ENCODE measurements at regions not wholly inside any gene's neighbourhood (a gene's known extent, or its start where the extent isn't known, plus 50 kb on each side); places are given as distances from the start of the nearest gene placed in this dataset.

DNA sequence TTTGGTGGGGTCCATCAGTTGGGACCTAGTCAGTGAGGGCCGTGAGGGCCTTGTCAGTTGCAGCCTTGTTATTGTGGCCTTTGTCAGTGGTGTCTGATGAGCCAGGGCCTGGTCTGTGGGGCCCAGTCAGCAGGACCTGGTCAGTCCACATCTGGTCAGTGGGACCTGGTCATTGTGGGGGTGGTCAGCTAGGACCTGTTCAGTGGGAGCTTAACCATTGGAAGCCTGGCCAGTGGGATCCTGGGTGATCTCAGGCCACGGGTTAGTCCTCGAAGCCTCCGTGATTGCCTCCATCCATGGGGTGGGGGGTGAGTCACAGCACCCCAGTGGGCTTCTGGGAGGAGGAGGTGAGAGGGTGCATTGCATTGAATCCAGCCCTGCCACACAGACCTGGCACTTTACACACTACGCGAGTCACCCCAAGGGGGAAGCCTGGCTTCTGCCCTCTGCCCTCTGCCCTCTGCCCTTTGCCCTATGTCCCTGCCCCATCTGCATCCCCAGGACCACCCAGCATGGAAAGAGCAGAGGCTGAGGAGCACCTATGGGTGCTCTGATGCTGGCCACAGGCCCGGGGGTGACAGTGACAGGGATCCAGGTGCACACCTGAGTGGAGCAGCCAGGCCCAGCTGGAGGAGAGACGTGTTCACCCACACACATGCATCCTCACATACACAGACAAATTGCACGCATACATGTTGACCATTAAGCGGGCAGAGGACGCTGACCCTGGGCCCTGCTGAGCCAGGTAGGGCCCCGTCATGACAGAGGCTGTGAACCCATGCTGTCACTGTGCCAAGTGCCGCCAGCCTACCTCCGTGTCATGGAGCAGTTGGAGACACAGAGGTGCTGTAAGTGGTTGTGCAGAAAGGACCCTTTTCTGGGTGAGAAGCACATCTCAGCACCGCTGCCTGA, 59.8 kb upstream of the TPM4 start:
- no peaks in the 10 kb centered on the region for H3K27me3 Mint-ChIP-seq
- H3K9me3 Mint-ChIP-seq = no peaks in the 10 kb centered on the region
- no peak for DNase-seq
- H3K27ac Mint-ChIP-seq = no peak overlapping the region
- no peak overlapping the region for H3K4me3 Mint-ChIP-seq
- CTCF ChIA-PET = no interaction called here
- no peaks in the 10 kb centered on the region for H3K36me3 Mint-ChIP-seq (ENCODE audit: low read depth)
- POLR2A ChIA-PET = no interaction called here
- H3K4me1 Mint-ChIP-seq = no peaks in the 10 kb centered on the region

DNA sequence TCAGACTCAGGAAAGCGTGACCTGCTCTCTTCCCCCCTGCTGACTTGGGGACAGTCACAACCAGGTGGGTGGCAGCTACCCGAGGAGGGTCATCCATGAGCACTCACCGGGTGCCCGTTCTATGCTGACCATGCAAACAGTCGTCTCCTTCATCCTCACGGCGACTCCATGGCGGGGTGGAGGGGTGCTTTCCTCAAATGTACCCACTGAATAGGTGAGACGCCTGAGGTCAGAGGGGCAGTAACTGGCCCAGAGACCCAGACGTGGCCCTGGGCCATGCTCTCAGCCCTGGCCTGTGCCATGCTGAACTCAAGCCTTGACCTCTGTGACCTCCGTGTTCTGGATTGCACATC, 59.2 kb upstream of the TPM4 start:
- H3K4me3 Mint-ChIP-seq = no peak overlapping the region
- POLR2A ChIA-PET = no interaction called here
- no peak overlapping the region for H3K27ac Mint-ChIP-seq
- no peaks in the 10 kb centered on the region for H3K4me1 Mint-ChIP-seq
- no peaks in the 10 kb centered on the region for H3K36me3 Mint-ChIP-seq (ENCODE audit: low read depth)
- H3K27me3 Mint-ChIP-seq = no peaks in the 10 kb centered on the region
- CTCF ChIA-PET = no interaction called here
- DNase-seq = no peak
- no peaks in the 10 kb centered on the region for H3K9me3 Mint-ChIP-seq

DNA sequence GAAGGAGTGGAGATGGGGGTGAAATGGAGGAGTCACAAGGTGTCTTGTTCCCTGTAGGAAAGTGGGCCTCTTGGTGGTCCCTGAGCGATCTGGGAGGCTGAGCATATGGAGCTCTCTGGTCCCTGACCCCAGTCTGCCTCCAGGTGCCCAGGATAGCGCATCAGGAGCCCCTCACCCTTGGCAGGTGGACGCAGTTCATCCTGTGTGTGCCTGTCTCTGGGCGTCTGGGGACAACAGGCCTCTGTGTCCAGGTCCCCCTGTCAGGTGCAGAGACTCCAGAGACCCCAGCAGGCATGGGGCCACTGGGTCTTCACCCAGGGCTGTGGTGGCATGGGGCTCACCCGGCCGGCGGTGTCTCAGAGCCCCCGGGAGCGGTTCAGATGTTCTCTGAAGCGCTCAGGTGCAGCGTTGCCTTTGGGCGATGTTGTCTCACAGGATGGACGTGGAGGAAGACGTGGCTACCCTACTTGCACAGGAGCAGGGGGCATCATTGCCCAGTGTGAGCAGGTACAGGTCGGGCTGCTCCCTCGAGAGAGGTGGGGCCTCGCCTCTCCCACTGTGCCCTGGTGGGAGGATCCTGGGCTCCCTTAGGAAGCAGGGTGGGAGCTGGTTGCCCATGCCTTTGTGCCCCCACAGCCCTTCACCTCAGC, 58.1 kb upstream of the TPM4 start:
- no peak overlapping the region for H3K27ac Mint-ChIP-seq
- H3K27me3 Mint-ChIP-seq = no peaks in the 10 kb centered on the region
- H3K4me3 Mint-ChIP-seq = no peak overlapping the region
- H3K9me3 Mint-ChIP-seq = no peaks in the 10 kb centered on the region
- H3K4me1 Mint-ChIP-seq = no peaks in the 10 kb centered on the region
- no peak for DNase-seq
- POLR2A ChIA-PET = no interaction called here
- CTCF ChIA-PET = interaction anchor here (0.6 kb wide), 1 partner anchor 156 kb away, joined by 4 read pairs; no protein-coding TSS in a partner anchor
- H3K36me3 Mint-ChIP-seq (ENCODE audit: low read depth) = no peaks in the 10 kb centered on the region

DNA sequence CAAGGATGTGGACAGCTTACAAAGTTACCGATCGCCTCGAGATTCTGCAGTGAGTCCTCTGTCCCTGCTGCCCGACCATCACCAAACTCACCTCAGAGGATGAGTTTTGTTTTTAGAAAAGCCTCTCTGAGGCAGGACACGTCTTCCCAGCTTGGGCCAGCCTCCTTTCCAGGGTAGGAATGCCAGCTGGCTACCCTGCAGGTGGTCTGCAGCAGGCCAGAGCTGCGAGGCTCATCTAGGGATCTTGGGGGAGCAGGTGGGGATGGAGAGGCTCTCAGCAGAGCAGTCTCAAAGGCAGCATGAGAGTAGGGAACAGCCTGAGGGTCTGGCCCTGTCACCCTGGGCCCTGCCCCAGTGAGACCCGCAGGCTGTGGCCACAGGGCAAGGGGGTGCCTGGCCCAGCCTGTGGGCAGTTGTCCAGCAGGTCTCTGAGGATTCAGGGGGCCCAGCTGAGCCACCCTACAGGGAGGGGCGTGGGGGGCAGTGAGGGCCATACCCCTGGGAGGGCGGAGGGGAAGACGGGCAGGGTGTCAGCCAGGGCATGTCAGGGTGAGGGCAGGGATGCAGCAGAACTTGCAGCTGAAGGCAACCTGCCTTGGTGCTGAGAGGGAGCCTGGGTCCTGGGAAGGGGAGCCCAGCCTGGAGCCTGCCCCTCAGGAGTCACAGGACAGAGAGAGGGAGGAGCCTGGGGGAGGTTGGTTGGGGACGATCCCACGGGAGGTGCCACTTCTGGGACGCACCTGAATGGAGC, 57.3 kb upstream of the TPM4 start:
- Mint-ChIP-seq H3K4me1 (no peaks in the 10 kb centered on the region), H3K36me3 (ENCODE audit: low read depth) (no peaks in the 10 kb centered on the region), H3K9me3 (no peaks in the 10 kb centered on the region), H3K4me3 (no peak overlapping the region), H3K27me3 (no peaks in the 10 kb centered on the region), H3K27ac (no peak overlapping the region)
- ChIA-PET CTCF (interaction anchor here (0.8 kb wide), 1 partner anchor 23 kb away, joined by 3 read pairs; no protein-coding TSS in a partner anchor), POLR2A (no interaction called here)
- no peak for DNase-seq

DNA sequence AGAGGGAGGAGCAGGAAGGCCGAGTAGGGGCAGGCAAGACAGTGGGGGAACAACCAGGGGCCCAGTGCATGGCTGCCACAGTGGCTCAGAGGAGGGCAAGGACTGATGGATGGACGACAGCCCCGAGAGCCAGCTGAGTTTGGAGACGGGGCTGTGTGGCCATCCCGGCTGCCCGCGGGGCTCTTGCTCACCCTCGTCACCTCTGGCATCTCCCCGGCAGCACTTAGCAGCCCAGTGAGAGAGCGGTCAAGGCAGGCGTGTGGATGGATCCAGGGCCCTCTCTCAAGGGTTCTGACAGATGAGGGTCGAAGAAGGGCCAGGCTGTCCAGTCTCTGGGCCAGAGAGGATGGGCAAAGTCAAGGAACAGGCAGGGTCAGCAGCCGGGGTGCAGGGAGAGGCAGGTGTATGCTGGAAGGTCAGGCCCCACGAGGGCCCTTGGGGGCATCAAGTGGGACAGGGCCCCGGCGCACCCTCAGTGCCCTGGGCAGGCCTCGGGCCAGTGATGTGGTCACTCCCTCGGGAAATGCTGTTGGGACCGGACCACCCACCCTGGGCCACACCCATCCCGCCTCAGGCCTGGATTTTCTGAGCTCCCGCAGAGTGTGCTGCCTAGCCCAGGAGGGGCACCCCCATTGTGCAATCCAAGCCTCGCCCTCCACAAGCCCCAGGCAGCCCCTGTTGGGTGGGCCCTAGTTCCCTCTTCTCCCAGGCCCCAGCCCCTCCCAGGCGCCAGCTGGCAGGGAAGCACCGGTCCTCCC, 56.4 kb upstream of the TPM4 start:
- H3K4me3 Mint-ChIP-seq = no peak overlapping the region
- H3K4me1 Mint-ChIP-seq = no peaks in the 10 kb centered on the region
- DNase-seq = no peak
- no peaks in the 10 kb centered on the region for H3K9me3 Mint-ChIP-seq
- POLR2A ChIA-PET = no interaction called here
- H3K27me3 Mint-ChIP-seq = no peaks in the 10 kb centered on the region
- no peak overlapping the region for H3K27ac Mint-ChIP-seq
- no peaks in the 10 kb centered on the region for H3K36me3 Mint-ChIP-seq (ENCODE audit: low read depth)
- CTCF ChIA-PET = interaction anchor here (0.8 kb wide), 1 partner anchor 22 kb away, joined by 3 read pairs; no protein-coding TSS in a partner anchor

DNA sequence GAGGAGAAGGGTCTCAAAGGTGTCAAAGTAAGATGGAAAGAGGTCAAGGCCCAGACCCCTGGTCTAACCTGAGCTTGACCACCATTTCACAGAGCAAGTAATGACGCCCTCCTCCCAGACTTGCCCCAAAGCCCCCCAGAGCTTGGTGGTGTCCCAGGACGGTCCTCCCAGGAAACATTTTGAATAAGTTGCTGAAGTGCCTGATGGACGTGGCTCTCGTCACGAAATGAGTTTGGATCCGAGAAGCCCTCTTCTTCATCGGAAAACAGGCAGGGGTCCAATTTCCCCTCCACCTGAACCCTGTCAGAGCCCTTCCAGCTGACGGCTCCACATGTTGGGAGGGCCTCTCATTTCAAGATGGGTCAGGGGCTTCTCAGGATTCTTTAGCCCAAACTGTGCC, 54.5 kb upstream of the TPM4 start:
- Mint-ChIP-seq H3K4me3 (no peak overlapping the region), H3K9me3 (no peaks in the 10 kb centered on the region), H3K36me3 (ENCODE audit: low read depth) (no peaks in the 10 kb centered on the region), H3K27ac (no peak overlapping the region), H3K4me1 (no peaks in the 10 kb centered on the region), H3K27me3 (no peaks in the 10 kb centered on the region)
- ChIA-PET POLR2A (no interaction called here), CTCF (interaction anchor here (0.6 kb wide), 2 partner anchors 39 to 160 kb away, joined by 3 to 4 read pairs; no protein-coding TSS in a partner anchor)
- no peak for DNase-seq

DNA sequence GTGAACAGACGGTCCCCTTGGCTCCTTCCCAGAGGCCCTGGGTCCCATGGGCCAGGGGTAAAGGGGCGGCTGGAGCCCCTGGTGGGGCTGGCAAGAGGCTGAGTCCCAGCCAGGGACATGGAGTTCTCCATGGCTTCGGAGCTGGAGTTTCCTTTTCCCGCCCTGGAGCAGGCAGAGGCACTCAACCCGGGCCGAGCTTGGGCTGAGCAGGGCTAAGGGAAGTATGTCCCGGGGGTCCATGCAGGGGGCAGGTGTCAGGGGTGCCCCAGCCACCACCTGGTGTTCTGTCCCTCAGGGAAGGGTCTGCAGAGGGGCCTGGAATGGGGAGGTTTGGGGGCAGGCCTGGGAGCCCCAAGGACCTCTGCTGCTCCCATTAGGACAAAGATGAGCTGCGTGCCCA, 54.0 kb upstream of the TPM4 start:
- ChIA-PET CTCF (no interaction called here), POLR2A (no interaction called here)
- Mint-ChIP-seq H3K9me3 (no peaks in the 10 kb centered on the region), H3K4me3 (no peak overlapping the region), H3K36me3 (ENCODE audit: low read depth) (no peaks in the 10 kb centered on the region), H3K27ac (no peak overlapping the region), H3K27me3 (no peaks in the 10 kb centered on the region), H3K4me1 (no peaks in the 10 kb centered on the region)
- DNase-seq = no peak

DNA sequence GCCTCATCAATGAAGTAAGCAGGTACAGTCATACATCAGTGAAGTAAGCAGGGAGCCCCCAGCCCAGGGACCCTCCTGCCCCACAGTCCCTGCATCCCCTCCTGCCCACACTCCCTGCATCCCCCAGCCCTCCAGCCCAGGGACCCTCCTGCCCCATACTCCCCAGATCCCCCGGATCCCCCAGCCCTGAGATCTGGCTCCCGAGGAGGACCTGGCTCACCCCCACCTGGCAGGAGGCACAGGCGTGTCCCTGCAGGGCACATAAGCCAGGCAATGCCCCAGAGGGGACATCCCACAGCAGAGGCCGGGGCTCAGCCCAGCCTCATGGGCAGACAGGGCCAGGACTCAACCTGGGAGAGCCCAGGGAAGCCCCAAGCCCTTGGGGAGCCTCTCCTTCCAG, 53.6 kb upstream of the TPM4 start:
- DNase-seq = no peak
- CTCF ChIA-PET = no interaction called here
- H3K36me3 Mint-ChIP-seq (ENCODE audit: low read depth) = no peaks in the 10 kb centered on the region
- H3K4me1 Mint-ChIP-seq = no peaks in the 10 kb centered on the region
- H3K9me3 Mint-ChIP-seq = no peaks in the 10 kb centered on the region
- H3K4me3 Mint-ChIP-seq = no peak overlapping the region
- H3K27ac Mint-ChIP-seq = no peak overlapping the region
- POLR2A ChIA-PET = no interaction called here
- no peaks in the 10 kb centered on the region for H3K27me3 Mint-ChIP-seq

DNA sequence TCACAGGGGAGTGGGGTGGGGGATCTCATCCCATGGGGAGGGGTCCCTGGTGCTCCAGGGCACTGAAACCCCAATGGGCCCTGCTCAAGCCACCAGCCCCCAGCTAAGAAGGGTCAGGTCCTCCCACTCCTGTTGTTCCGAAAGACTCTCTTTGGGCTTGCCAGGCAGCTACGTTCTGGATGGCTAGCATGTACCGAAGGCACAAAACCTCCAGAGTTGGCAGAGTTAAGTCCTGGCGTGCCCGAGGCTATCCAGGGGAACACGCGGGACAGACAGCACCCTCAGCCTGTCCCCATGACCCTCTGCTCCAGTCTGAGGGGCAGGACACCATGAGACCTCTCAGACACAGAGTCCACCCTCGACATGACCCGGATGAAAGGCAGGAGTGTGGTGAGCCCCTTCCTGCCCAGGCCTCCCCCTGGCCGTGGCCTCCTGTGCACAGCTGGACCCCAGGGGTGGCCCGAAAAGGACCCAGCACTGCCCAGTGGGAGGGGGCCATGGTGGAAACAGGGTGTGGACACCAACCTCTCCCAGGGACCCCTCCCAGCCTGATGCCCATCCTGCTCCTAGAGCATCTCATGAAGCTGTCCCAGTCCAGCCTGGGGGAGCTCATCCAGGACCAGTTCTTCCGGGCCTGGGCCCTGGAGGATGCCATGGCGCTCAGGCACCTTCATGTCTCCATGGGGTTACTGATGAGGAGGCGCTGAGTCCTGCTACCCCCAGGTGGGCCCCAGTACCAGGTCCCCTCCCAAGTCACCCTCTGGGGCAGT, 53.0 kb upstream of the TPM4 start:
- Mint-ChIP-seq H3K27me3 (no peaks in the 10 kb centered on the region), H3K36me3 (ENCODE audit: low read depth) (no peaks in the 10 kb centered on the region), H3K27ac (no peak overlapping the region), H3K9me3 (no peaks in the 10 kb centered on the region), H3K4me1 (no peaks in the 10 kb centered on the region), H3K4me3 (no peak overlapping the region)
- ChIA-PET CTCF (no interaction called here), POLR2A (no interaction called here)
- no peak for DNase-seq

DNA sequence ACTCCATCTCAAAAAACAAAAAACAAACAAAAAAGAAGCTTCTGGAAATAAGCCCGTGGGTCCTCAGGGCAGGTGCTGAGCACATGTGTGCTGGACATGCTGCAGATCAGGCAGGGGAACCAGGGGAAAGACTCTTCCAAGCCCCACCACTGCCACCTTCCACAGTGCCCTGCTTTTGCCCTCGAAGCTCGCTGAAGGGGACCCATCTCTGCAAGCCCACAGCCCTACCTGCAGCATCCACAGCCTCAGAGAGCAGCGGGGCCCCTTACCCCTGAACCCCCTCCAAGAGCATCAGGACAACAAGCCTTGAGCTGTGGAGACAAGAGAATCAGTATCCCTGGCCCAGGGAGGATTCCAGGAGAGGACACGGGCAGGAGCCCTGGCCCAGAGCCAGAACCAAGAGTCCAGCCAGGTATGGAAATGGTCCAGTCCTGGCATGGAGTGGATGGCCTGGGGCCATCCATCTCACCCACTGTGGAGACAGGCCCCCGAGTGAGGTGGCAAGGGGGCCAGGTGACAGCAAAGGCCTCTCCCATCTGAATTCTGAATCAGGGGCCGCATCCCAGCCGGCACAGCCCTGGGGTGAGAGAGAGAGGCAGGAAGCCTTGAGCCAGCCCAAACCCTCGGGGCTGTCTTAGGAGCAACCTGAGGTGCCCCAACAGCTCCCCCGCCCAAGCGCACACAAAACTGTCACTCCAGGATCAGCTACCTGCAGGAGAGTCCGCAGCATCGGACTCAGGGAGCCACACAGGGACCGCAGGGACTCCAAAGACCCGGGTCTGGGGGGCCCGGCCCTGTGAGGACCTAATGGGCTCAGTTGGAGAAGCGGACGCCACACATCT, 51.8 kb upstream of the TPM4 start:
- CTCF ChIA-PET = interaction anchor here (1.2 kb wide), 1 partner anchor 23 kb away, joined by 3 read pairs; no protein-coding TSS in a partner anchor
- Mint-ChIP-seq H3K4me3 (no peak overlapping the region), H3K4me1 (no peaks in the 10 kb centered on the region), H3K27me3 (no peaks in the 10 kb centered on the region), H3K36me3 (ENCODE audit: low read depth) (no peaks in the 10 kb centered on the region), H3K9me3 (no peaks in the 10 kb centered on the region), H3K27ac (no peak overlapping the region)
- DNase-seq = no peak
- POLR2A ChIA-PET = no interaction called here

DNA sequence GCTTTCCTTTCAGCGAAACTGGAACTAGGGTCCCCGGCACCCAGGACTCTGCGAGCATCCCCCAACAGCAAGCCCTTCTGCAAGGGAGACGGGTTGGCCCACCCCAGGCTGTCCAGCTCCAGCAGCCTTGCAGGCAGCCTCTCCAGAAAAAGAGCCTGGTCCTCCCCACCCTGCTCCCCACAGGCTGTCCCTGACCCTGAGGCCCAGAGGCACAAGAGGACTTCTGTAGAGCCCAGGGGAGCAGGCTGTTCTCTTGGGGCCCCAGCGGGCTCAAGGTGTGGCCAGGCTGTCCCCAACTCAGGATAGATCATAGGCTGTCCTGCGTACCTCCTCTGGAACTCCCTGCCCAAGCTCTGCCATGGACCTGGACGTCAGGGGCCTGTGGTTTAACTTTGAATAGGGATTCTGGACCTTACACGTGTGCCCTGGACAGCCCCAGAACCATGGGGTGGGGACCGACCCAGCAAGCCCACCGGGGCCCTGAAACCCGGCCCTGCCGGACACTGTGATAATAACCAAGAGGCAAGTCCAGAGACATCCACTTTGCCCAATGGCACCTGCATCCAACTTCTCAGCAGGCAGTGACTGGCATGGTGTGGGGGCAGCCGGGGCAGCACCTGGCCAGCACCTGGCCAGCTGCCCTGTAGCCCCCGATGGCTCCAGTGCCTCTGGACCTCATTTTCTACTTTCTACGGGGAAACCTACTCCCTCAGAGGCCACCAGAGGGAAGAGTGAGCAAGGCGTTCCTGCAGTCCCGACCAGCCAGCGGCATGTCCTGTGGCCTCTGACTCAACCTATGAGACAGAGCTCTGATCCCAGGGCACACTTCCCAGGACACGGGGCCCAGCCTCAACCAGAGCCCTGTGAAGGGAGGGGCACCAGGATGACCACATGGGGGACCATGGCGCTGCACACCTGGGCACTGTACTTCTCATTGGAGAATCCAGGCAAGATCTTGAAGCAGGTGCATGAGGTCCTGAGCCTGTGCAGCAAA, 50.9 kb upstream of the TPM4 start:
- H3K9me3 Mint-ChIP-seq = no peaks in the 10 kb centered on the region
- no peak for DNase-seq
- H3K36me3 Mint-ChIP-seq (ENCODE audit: low read depth) = no peaks in the 10 kb centered on the region
- no peaks in the 10 kb centered on the region for H3K27me3 Mint-ChIP-seq
- ChIA-PET CTCF (interaction anchor here (1.2 kb wide), 1 partner anchor 24 kb away, joined by 3 read pairs; no protein-coding TSS in a partner anchor), POLR2A (no interaction called here)
- H3K4me3 Mint-ChIP-seq = no peak overlapping the region
- no peaks in the 10 kb centered on the region for H3K4me1 Mint-ChIP-seq
- H3K27ac Mint-ChIP-seq = no peak overlapping the region
